CD14-positive monocyte (primary cell): ENCODE measurements at regions not wholly inside any gene's neighbourhood (a gene's known extent, or its start where the extent isn't known, plus 50 kb on each side); places are given as distances from the start of the nearest gene placed in this dataset.

ENCODE experiments used
- DNase-seq, 3 donors: peaks; one replicate each; pipeline ENCODE4 v3.0.0-alpha.2; 2011 to 2022
- H2AFZ ChIP-seq: 2 replicates; pipeline ENCODE4 v1.6.0; 2012; ENCODE audit warnings: mild to moderate bottlenecking, low read depth, low read length, inconsistent platforms; ENCODE audit not compliant: insufficient read depth, poor library complexity, severe bottlenecking
- H3K27ac ChIP-seq, 2 donors: 1 replicate in 1 of 2; 2 replicates in 1 of 2; pipeline ENCODE4 v1.5.1; 2012 to 2013; ENCODE audit warnings: low read length in 2 of 2, control low read depth in 1 of 2, inconsistent platforms in 1 of 2, low read depth in 1 of 2, mild to moderate bottlenecking in 1 of 2
- H3K27me3 ChIP-seq, 2 donors: one replicate each; pipeline versions ENCODE4 v1.6.0 to v1.6.1; 2011 to 2013; ENCODE audit warnings: low read length in 2 of 2; ENCODE audit not compliant: control insufficient read depth in 2 of 2, insufficient read depth in 2 of 2
- H3K36me3 ChIP-seq, 2 donors: replicated peaks in 1 of 2; 1 replicate in 1 of 2; 2 replicates in 1 of 2; pipeline versions ENCODE4 v1.5.1 to v1.6.1; 2012 to 2013; ENCODE audit warnings: low read length in 2 of 2, control low read depth in 1 of 2, inconsistent platforms in 1 of 2, mild to moderate bottlenecking in 1 of 2; ENCODE audit not compliant: insufficient read depth in 2 of 2, control insufficient read depth in 1 of 2
- H3K4me1 ChIP-seq, 2 donors: 1 replicate in 1 of 2; 2 replicates in 1 of 2; pipeline versions ENCODE4 v1.5.1 to v1.6.1; 2012 to 2013; ENCODE audit warnings: low read length in 2 of 2, control low read depth in 1 of 2, inconsistent platforms in 1 of 2, mild to moderate bottlenecking in 1 of 2, moderate library complexity in 1 of 2; ENCODE audit not compliant: insufficient read depth in 2 of 2, control insufficient read depth in 1 of 2
- H3K4me2 ChIP-seq: replicated peaks from 2 replicates; pipeline ENCODE3; 2012; ENCODE audit warnings: low read length, moderate library complexity, mild to moderate bottlenecking; ENCODE audit not compliant: poor library complexity, severe bottlenecking; ENCODE audit errors: extremely low read depth
- H3K4me3 ChIP-seq, 3 experiments: fragments of 200-600 bp in 1 of 3; sonication (generic) in 1 of 3; replicated peaks in 1 of 3; 1 replicate in 2 of 3; 2 replicates in 1 of 3; pipeline ENCODE4 v1.5.1; 2011 to 2013; ENCODE audit warnings: low read length in 3 of 3, mild to moderate bottlenecking in 3 of 3, control low read depth in 2 of 3, low read depth in 2 of 3, inconsistent platforms in 1 of 3, moderate library complexity in 1 of 3
- H3K79me2 ChIP-seq: 2 replicates; pipeline ENCODE4 v1.6.0; 2012; ENCODE audit warnings: mild to moderate bottlenecking, control low read depth, inconsistent platforms, low read length, moderate library complexity; ENCODE audit not compliant: insufficient read depth
- H3K9ac ChIP-seq: 2 replicates; pipeline ENCODE4 v1.6.0; 2017; ENCODE audit warnings: low read length, mild to moderate bottlenecking; ENCODE audit not compliant: insufficient read depth, poor library complexity, severe bottlenecking
- H3K9me3 ChIP-seq, 2 donors: replicated peaks in 1 of 2; 1 replicate in 1 of 2; 2 replicates in 1 of 2; pipeline versions ENCODE4 v1.5.1 to v1.6.1; 2012 to 2013; ENCODE audit warnings: low read length in 2 of 2, control low read depth in 1 of 2; ENCODE audit not compliant: control insufficient read depth in 1 of 2, insufficient read depth in 1 of 2
- H4K20me1 ChIP-seq: 2 replicates; pipeline ENCODE4 v1.6.0; 2012; ENCODE audit warnings: mild to moderate bottlenecking, low read length, control low read depth, moderate library complexity; ENCODE audit not compliant: insufficient read depth
- H3K27ac Mint-ChIP-seq, 7 donors: one replicate each; pipeline ENCODE4 v1.8.0; 2020; ENCODE audit warnings: mild to moderate bottlenecking in 7 of 7, mixed read lengths in 7 of 7, moderate library complexity in 6 of 7, inconsistent platforms in 2 of 7
- H3K27me3 Mint-ChIP-seq, 3 donors: one replicate each; pipeline ENCODE4 v1.8.0; 2021 to 2022; ENCODE audit warnings: low read depth in 3 of 3, mild to moderate bottlenecking in 3 of 3, mixed read lengths in 3 of 3, moderate library complexity in 3 of 3, inconsistent platforms in 1 of 3
- H3K36me3 Mint-ChIP-seq, 2 donors: one replicate each; pipeline ENCODE4 v1.8.0; 2020; ENCODE audit warnings: mixed read lengths in 2 of 2, inconsistent platforms in 1 of 2, mild to moderate bottlenecking in 1 of 2
- H3K4me1 Mint-ChIP-seq: one replicate; pipeline ENCODE4 v1.8.0; 2020; ENCODE audit warnings: mild to moderate bottlenecking, mixed read lengths
- H3K4me3 Mint-ChIP-seq, 2 donors: one replicate each; pipeline ENCODE4 v1.8.0; 2020; ENCODE audit warnings: mild to moderate bottlenecking in 2 of 2, mixed read lengths in 2 of 2, moderate library complexity in 1 of 2
- H3K9me3 Mint-ChIP-seq, 7 donors: one replicate each; pipeline ENCODE4 v1.8.0; 2020 to 2022; ENCODE audit warnings: mixed read lengths in 7 of 7, mild to moderate bottlenecking in 6 of 7, moderate library complexity in 6 of 7, inconsistent platforms in 2 of 7
- WGBS: methylation state at CpG from one replicate; pipeline ENCODE4 v1.1.5; 2013; ENCODE audit warnings: missing lambda C conversion rate; ENCODE audit not compliant: insufficient coverage; 5-methylcytosine and 5-hydroxymethylcytosine counted together
- intact Hi-C, 2 donors: fragments of 100-400 bp; cut with micrococcal nuclease; formaldehyde crosslinking; loops; one replicate each; pipeline versions ENCODE4 v1.15.0 to v1.15.1; 2023
- TF ChIP-seq, protein P1 (sequence below): fragments of 200-600 bp; IDR thresholded peaks from one replicate; pipeline ENCODE4 v1.8.0; 2022; ENCODE audit warnings: antibody characterized with exemption, mild to moderate bottlenecking

DNA sequence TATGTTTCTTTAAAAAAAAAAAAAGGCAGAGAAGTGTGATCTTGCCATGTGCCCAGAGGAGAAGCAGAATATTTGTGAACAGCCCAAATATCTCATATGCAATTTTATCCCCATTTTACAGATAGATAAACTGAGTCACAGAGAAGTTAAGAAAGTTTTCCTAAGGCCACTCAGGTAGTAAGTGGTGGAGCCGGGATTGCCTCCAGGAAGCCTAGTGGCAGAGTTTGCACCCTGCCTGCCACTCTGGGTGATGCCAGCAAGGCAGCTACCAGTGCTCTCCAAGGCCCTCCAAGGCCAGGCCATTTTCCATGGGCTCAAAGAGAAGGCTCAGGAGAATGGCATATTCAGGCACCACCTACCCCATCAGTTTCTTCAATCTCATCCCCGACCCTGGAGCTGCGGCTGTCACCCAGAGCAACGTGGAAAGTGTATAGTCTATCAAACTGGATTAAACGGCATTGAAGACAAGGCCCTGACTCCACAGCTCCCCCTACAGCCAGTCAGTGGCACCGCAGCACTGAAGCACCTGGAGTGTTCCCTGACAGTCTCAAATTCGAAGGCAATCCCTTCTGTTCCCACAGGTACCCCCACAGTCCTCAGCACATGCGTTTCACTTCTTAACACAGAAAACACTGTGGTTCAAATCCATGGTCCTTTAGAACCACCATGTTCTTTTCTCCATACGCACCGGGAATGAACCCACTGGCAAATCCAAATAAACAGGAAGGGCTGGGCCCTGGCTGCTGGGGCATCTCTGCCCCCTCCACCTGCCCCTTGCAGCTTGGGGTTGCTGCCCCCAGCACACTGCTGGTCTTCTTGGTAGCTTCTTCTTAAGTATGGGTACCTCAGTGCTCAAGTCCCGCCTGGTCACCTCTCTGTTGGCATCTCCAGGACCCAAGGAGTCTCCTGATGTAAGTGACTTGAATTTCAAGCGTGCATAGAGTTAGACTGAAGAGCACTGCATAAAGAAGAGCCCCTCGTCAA is 175.3 kb downstream of the INHBB start:
- no peak overlapping the region for H3K4me2 ChIP-seq
- Mint-ChIP-seq H3K27ac (no peak overlapping the region), H3K27me3 (peaks cover 18 to 27% (median 23%) of the 10 kb centered on the region in 3 donors), H3K36me3 (no peaks in the 10 kb centered on the region), H3K4me3 (no peak overlapping the region), H3K9me3 (peaks cover 0 to 5% (median 0%) of the 10 kb centered on the region in 7 donors), H3K4me1 (no peaks in the 10 kb centered on the region)
- H4K20me1 ChIP-seq = no peaks in the 10 kb centered on the region
- H3K36me3 ChIP-seq = no peaks in the 10 kb centered on the region
- 50% methylated on average over 11 of the region's 13 CpGs for WGBS
- H3K4me1 ChIP-seq = no peaks in the 10 kb centered on the region
- H3K4me3 ChIP-seq = no peak overlapping the region
- no peak overlapping the region for H2AFZ ChIP-seq
- H3K79me2 ChIP-seq = no peaks in the 10 kb centered on the region
- DNase-seq = no peak
- no peak overlapping the region for H3K9ac ChIP-seq
- H3K27ac ChIP-seq = no peak overlapping the region
- H3K27me3 ChIP-seq = peaks cover 0 to 17% of the 10 kb centered on the region in 2 donors
- intact Hi-C loops = no loop called here
- H3K9me3 ChIP-seq = no peaks in the 10 kb centered on the region
- TF ChIP-seq, protein P1, sequence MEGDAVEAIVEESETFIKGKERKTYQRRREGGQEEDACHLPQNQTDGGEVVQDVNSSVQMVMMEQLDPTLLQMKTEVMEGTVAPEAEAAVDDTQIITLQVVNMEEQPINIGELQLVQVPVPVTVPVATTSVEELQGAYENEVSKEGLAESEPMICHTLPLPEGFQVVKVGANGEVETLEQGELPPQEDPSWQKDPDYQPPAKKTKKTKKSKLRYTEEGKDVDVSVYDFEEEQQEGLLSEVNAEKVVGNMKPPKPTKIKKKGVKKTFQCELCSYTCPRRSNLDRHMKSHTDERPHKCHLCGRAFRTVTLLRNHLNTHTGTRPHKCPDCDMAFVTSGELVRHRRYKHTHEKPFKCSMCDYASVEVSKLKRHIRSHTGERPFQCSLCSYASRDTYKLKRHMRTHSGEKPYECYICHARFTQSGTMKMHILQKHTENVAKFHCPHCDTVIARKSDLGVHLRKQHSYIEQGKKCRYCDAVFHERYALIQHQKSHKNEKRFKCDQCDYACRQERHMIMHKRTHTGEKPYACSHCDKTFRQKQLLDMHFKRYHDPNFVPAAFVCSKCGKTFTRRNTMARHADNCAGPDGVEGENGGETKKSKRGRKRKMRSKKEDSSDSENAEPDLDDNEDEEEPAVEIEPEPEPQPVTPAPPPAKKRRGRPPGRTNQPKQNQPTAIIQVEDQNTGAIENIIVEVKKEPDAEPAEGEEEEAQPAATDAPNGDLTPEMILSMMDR = peak; percentile 69

DNA sequence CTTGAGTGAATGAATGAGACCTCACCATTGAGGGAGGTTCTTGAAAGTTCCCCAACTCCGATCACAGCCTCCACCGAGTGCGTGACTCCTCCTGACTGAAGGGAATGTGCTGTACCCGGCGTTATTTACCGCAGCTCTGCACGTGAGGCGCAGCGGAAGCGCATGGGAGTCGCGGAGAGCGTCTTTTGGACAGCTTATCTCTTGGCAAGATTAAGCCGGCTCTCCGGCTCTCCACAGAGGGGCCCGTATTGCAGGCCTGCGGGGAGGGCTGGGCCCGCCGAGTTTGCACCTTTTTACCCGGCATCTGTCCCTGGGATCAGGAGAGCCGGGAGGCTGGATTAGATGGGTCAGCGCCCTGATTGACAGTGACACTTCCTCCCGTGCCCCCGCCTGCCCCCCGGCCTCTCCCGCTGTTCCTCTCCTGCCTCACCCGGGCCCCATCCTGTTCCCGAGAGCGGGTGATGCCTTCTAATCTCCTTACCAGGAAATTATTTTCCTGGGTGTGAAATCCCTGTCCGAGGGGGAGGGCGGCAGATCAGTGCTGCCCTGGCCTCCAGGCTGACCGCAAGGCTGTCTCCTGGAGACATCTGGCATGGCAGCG is 176.3 kb downstream of the INHBB start:
- intact Hi-C loops = no loop called here

More for the DNA sequence above, 176.3 kb downstream of the INHBB start:
- Histone ChIP-seq H3K9me3 (no peaks in the 10 kb centered on the region), H3K4me3 (no peak overlapping the region), H2AFZ (no peak overlapping the region), H4K20me1 (no peaks in the 10 kb centered on the region), H3K9ac (no peak overlapping the region), H3K4me1 (no peaks in the 10 kb centered on the region), H3K4me2 (no peak overlapping the region), H3K36me3 (no peaks in the 10 kb centered on the region), H3K79me2 (no peaks in the 10 kb centered on the region), H3K27me3 (peaks cover 0 to 17% of the 10 kb centered on the region in 2 donors), H3K27ac (no peak overlapping the region)
- H3K9me3 Mint-ChIP-seq = peaks cover 0 to 5% (median 0%) of the 10 kb centered on the region in 7 donors
- DNase-seq = no peak
- H3K27me3 Mint-ChIP-seq = peaks cover 18 to 27% (median 21%) of the 10 kb centered on the region in 3 donors
- H3K4me1 Mint-ChIP-seq = no peaks in the 10 kb centered on the region
- TF ChIP-seq, protein P1 = no peak
- H3K36me3 Mint-ChIP-seq = no peaks in the 10 kb centered on the region
- peak overlapping the region in 1 of 2 donors; percentile 80 for H3K4me3 Mint-ChIP-seq
- 74% methylated on average over 32 of the region's 33 CpGs for WGBS
- H3K27ac Mint-ChIP-seq = no peak overlapping the region
